Activated CD4-positive, alpha-beta T cell treated with anti-CD3 and anti-CD28 coated beads, Interleukin-2, amount 50 U/mL, for 16 hours (primary cell): ENCODE measurements at regions not wholly inside any gene's neighbourhood (a gene's known extent, or its start where the extent isn't known, plus 50 kb on each side); places are given as distances from the start of the nearest gene placed in this dataset.
"Not testable (repeated sequence)": the region's sequence is repeated elsewhere in the genome, so short reads cannot be mapped to it uniquely, and the experiment has no call there.

Experiments
- DNase-seq: peaks from one replicate; pipeline ENCODE4 v3.0.0-alpha.2; 2020

GRCh38 chr1:208739636-208740035 lies 495.5 kb upstream of the PLXNA2 start:
- DNase-seq, result not testable (repeated sequence)

- no peak for DNase-seq
Measured at GRCh38 chr1:208741296-208741695, 497.1 kb upstream of the PLXNA2 start.

GRCh38 chr1:208743361-208743760 lies 499.2 kb upstream of the PLXNA2 start:
- no peak for DNase-seq

GRCh38 chr1:208747979-208748378 lies 503.8 kb upstream of the PLXNA2 start:
- DNase-seq, result no peak

- no peak for DNase-seq
Measured at GRCh38 chr1:208748387-208749165, 504.4 kb upstream of the PLXNA2 start.

- no peak for DNase-seq
Measured at GRCh38 chr1:208756339-208756981, 512.3 kb upstream of the PLXNA2 start.

- DNase-seq, result no peak
Measured at GRCh38 chr1:208757846-208758245, 513.7 kb upstream of the PLXNA2 start.

GRCh38 chr1:208759255-208759654 lies 515.1 kb upstream of the PLXNA2 start:
- no peak for DNase-seq

GRCh38 chr1:208763971-208764370 lies 519.8 kb upstream of the PLXNA2 start:
- no peak for DNase-seq

GRCh38 chr1:208766832-208767231 lies 522.6 kb upstream of the PLXNA2 start:
- no peak for DNase-seq

GRCh38 chr1:208767816-208768215 lies 523.6 kb upstream of the PLXNA2 start:
- DNase-seq, result no peak

GRCh38 chr1:208772891-208773290 lies 528.7 kb upstream of the PLXNA2 start:
- DNase-seq, result no peak

GRCh38 chr1:208775841-208776240 lies 531.7 kb upstream of the PLXNA2 start:
- DNase-seq, result no peak

GRCh38 chr1:208778417-208778816 lies 534.2 kb upstream of the PLXNA2 start:
- DNase-seq, result no peak

- no peak for DNase-seq
Measured at GRCh38 chr1:208781391-208782045, 537.3 kb upstream of the PLXNA2 start.

- DNase-seq, result no peak
Measured at GRCh38 chr1:208782186-208782585, 538.0 kb upstream of the PLXNA2 start.

- no peak for DNase-seq
Measured at GRCh38 chr1:208785629-208786028, 541.4 kb upstream of the PLXNA2 start.

- DNase-seq, result no peak
Measured at GRCh38 chr1:208787219-208787618, 543.0 kb upstream of the PLXNA2 start.

- DNase-seq, result no peak
Measured at GRCh38 chr1:208788013-208788540, 543.9 kb upstream of the PLXNA2 start.

- DNase-seq, result no peak
Measured at GRCh38 chr1:208791456-208791855, 547.3 kb upstream of the PLXNA2 start.

- no peak for DNase-seq
Measured at GRCh38 chr1:208793861-208794345, 549.7 kb upstream of the PLXNA2 start.

GRCh38 chr1:208799186-208799585 lies 555.0 kb upstream of the PLXNA2 start:
- DNase-seq, result no peak

GRCh38 chr1:208803011-208803811 lies 559.0 kb upstream of the PLXNA2 start:
- no peak for DNase-seq
